HG02642 (cell line): ENCODE measurements at regions not wholly inside any gene's neighbourhood (a gene's known extent, or its start where the extent isn't known, plus 50 kb on each side); places are given as distances from the start of the nearest gene placed in this dataset.
A peak's percentile ranks its signal among the peaks of the same experiment; 100 is the strongest.
"Not testable (repeated sequence)": the region's sequence is repeated elsewhere in the genome, so short reads cannot be mapped to it uniquely, and the experiment has no call there.

ENCODE experiments used
- ATAC-seq: cut with Tn5 transposase; IDR thresholded peaks from one replicate; pipeline ENCODE4 v1.9.1; 2021; ENCODE audit warnings: mild to moderate bottlenecking; ENCODE audit not compliant: unreplicated experiment, poor library complexity

DNA sequence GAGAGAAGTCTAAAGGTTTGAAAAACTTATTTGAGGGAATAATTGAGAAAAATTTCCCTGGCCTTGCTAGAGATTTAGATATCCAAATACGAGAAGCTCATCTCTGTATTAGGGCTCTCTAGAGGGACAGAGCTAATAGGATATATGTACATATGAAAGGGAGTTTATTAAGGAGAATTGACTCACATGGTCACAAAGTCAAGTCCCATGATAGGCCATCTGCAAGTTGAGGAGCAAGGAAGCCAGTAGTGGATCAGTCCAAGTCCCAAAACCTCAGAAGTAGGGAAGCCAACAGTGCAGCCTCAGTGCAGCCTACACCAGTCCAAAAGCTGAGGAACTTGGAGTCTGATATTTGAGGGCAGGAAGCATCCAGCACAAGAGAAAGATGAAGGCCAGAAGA lies 126.7 kb downstream of the PJA2 start:
- ATAC-seq = not testable (repeated sequence)

DNA sequence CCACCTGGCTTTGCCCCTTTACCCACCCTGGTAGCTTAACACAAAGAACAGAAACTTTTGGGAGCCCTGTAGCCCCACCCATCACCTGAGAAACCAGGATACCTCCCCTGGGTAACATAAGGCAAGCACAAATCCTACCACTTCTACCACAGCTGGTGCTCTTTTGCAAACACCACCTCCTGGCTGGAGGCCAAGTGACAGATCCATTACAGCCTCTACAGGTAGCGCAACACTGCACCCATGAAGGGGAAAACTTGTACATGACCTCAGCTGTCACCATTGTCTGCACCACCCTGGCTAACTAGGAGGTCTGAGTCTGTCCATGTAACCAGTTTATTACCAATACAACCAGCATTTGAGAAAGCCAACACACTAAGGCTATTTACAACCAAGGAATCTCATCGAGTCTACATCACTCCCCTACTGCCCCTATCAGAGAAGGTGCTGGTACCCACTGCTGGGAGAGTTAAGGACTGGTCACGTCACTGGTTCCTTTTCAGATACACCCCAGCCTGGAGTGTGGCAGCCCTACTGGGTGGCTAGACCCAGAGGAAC lies 128.6 kb downstream of the PJA2 start:
- ATAC-seq = no peak

DNA sequence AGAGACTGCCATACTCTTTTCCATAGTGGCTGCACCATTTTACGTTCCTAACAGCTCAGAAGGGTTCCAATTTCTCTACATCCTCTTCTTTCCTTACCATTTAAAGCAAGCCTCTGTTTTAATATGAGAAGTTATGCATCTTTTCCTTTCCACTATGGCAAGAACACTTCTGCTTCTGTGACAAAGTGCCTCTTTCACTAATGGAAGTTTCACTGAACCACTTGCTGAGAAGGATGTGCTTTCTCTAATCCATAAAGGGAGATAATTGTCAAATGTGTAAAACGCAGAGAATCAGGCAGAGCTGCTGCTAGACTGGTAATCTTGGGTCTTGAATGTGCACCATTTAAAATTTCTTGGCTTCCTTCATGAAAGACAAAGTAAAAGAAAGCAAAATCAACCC lies 131.6 kb downstream of the PJA2 start:
- ATAC-seq = no peak

DNA sequence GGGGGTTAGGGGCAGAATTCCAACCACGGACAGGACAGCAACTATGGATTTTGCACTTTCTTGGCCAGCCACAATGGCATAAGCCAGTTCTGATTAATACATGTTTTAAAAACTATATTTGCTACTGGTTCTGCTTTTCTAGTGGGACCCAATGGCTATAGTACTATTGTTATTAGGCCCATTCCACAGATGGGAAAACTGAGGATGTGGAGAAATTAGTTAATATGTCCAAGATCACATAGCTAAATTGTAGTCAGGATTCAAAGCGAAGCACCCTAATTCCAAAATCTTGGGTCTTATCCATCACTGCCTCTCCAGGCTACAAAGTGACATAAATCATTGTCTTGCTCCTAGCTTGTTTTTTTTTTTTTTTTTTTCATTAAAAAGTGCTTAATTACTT lies 133.9 kb downstream of the PJA2 start:
- ATAC-seq = no peak

DNA sequence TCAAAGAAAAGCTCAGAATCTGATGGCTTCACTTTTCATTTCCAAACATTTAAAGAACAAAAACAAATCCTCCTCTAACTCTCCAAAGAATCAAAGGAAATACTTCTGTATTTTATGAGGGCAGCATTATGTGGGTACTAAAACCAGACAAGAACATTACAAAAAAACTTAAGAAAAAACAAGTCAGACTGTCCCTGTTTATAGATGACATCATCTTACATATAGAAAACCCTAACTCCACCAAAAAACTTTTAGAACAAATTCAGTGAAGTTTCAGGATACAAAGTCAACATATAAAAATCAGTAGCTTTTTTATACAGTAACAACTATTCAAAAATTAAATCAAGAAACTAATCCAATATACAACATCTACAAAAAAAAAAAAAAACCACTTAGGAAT lies 136.2 kb downstream of the PJA2 start:
- no peak for ATAC-seq

DNA sequence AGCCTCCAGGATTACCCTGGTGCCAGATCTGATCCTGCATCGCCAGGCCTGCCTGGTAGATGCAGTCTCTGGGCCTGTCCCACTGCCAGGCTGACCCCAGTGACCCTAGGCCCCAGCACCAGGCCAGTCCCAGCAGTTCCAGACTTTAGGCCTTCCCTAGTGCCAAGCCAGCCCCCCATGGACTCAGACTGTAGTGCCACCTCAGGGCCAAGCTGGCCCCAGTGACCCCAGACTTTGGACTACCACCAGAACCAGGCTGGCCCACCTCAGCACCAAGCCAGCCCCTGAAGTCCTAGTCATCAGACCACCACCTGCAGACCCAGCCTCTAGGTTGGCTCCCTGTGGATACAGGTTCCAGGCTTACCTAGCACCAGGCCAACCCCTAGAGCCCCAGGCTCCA lies 142.5 kb downstream of the PJA2 start:
- ATAC-seq = no peak

DNA sequence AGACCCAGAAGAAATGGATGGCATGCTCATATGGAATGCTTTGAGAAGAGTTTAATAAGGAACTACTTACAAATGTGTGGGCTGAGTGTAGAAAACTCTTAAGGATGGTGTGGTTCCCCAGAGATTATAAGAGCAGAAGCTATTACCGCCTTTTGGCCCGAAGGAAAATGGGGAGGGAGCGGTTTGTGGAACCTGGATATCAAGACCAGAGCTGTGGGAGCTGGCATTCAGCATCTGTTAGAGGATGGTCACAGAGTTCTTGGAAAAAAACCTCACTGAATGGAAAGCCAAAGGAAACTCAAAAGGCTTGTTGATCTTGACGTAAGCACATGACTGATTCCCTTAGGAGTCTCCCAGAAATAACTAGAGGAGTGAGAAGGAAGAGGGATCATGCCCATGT lies 151.0 kb downstream of the PJA2 start:
- no peak for ATAC-seq

DNA sequence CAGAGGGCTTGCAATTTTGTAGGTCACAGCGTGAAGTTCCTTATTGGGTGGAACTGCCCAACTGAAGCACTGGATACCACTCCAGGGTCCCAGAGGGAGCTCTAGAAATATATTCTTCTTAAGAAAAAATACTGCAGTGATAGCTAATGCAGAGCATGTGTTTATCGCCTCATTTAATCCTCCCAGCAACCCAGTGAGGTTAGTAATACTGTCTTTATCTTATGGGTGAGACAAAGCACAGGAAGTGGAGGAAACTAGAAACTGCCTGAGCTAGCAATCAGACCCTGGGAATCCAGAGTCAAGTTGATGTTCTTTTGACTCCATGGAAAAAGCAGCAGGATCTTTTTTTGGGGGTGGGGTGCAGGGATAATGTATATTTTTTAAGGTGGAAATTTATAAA lies 153.3 kb downstream of the PJA2 start:
- no peak for ATAC-seq

DNA sequence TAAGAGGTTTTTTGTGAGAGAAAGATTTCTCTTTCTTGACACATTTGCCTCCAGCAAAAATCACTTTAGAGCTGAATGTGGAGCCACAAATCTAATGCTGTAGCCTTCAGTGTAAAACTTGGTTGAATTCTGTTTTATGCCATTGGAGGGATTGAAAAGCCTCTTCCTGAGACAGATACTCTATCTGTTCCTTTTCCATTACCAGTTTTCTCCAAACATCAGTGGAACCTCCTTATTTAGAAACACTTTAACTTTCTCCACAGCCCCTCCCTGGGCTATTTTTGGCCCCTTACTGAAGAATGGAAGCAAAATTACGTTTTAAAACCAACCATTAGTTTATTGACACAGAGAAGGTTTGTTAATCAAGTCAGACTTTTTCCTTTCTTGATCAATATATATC lies 155.3 kb downstream of the PJA2 start:
- ATAC-seq = no peak

DNA sequence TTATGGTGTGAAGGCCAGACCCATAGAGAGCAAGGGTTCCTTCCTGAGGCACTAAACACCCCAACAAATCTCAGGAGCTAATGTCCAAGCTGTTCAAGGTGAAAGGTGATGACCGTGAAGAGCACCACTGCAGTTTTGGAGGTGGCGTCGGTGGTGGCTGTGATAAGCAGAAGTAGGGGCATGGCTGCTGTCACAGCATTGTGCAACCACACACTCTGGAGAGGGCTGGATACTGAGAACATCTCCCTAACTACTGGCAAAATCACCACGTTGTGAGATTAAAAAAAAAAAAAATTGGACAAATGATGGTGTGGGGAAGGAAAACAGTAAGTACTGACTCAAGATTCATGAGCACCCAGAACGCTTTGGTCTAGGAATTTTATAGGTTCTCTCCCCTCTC lies 156.5 kb downstream of the PJA2 start:
- ATAC-seq = no peak

DNA sequence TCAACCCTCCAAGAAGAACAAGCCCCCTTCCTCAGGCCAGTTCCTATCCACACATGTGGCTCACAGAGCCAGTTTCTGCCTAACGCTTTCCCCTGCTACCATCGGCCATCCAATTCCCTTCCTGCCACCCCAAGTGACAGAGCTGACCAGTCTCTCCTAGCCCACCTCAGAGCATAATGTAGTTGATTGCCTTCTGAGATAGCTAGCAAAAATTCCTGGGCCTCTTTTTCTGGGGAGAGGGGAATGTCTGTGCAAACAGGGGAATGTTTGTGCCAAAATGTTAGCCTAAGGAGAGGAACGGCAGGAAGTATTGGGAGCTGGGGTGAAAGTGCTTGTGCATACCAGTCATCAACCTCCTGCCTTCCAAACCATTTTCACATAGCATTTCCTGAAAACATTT lies 157.0 kb downstream of the PJA2 start:
- ATAC-seq = no peak

DNA sequence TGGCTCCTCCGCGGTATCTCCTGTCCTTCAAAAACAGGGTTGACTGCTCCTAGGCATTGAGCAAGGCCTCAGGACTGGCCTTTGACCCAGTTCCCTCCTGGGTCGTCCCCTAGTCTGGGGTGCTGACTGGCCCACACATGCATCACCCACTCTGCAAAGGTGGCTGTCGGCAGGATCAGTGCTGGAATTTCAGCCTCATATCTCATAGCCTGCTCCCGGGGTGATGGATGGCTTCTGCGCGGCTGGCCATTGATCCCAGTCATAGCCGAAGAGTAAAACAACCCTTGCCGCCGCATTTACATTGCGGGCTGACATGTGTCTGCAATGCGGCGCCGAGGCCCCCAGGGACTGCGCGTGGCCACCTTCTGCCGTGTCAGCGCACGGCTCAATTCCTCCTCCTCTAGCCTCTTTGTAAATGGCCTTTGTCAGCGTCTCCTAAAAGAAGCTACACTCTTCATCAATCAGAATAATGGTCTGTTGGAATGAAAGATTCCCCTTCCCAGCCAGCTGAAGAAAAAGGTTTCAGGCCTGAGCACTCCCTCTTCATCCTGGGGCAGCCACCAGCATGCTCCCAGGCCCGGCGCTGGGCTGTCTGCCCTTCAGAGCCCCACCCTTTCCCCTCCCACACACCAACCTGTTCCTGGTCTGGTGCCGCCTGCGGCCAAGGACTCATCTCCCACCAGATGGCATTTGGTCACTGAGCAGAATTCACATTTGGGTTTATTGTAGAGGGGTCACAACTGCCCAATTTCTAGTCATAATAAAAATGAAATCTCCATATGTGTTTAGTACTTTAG lies 159.0 kb downstream of the PJA2 start:
- no peak for ATAC-seq

DNA sequence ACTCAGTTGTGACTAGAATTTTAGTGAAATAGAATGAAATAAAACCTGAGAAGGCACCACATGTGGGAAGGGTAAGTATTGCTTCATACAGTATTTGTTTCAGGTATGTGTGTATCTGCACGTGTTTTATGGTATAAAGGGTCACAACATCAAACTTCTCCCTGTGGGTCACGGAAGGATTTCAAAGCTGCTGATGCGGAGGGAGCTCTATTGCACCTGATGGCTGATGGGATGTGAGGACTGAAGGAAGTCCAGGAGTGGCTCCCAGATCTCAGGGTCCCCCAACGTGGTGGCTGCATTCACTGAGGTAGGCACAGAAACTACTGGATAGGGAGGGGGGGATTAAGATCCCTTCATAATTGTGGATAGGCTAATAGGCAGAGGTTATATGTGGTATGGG lies 159.7 kb downstream of the PJA2 start:
- ATAC-seq = no peak

DNA sequence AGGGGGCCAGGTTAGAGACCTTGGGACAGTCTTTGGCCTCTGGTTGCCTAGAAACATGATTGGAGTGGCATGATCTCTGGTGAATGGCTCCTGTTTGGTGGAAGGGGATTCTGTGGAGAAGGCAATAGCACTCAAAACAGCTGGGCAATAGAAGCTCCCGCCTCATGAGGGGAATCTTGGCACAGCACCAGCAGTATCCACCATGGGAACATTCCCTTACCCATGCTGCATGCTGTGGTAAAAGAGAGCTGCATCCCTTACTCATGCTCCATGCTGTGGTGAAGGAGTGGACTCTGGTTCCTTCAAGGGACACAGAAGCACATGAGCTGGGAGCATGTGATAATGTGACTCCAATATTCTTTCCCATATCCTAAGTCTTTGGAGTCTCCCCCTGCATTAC lies 160.6 kb downstream of the PJA2 start:
- ATAC-seq = no peak

DNA sequence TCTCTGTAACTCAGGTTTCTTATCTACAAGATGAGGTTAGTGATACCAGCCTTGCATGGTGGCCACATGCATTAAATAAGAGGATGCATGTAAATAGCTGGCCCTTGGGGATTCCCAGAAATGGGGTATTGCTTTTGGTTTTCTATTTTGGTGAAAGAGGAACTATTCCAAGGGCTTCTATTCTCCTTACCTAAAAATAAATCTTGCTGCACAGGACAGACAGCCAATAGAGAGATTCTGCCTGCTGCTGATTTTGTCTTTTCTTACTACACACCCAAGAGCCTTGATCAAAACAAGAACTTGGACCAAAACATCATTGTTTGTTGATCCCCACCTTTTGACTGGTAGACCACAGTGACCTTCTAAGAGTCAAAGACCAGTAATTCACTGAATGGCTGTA lies 161.8 kb downstream of the PJA2 start:
- peak; percentile 86 for ATAC-seq

DNA sequence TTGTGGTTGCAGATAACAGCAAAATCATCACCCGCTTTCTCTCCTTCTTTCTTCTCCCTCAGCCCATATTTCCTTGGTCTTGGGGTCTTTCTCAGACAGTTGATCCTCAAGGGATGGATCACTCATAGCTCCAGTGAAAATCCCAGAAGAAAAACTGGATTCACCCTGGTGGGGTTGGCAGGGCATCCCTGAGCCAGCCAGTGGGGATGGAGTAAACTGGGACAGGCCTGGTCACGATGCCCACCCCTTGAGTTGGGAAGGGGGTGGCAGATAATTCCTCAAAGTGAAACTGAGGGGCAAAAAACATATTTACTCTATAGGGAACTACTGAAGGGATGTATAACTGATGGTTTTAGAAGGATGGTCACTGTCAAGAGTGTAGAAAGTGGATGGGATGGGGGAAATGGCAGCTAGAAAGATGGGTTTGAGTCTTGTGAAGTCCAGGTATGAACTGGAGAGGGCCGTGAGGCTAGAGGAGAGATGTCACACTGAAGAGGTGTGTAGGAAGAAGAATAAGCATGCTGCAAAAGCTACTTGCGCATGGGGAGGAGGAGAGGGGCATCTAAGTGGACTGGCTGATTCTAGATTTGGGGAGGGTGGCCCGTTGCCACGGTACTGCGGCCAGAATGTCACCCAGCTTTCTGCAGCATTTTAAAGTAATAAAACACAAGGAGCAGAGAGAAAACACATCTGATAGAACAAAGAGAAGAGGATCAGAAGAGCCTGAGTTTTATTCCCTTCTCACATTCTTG lies 162.8 kb downstream of the PJA2 start:
- ATAC-seq = no peak
